ENCODE measurements at regions not wholly inside any gene's neighbourhood (a gene's known extent, or its start where the extent isn't known, plus 50 kb on each side); places are given as distances from the start of the nearest gene placed in this dataset.
"Not testable (repeated sequence)": the region's sequence is repeated elsewhere in the genome, so short reads cannot be mapped to it uniquely, and the experiment has no call there.

- TF ChIP-seq, protein P1, sequence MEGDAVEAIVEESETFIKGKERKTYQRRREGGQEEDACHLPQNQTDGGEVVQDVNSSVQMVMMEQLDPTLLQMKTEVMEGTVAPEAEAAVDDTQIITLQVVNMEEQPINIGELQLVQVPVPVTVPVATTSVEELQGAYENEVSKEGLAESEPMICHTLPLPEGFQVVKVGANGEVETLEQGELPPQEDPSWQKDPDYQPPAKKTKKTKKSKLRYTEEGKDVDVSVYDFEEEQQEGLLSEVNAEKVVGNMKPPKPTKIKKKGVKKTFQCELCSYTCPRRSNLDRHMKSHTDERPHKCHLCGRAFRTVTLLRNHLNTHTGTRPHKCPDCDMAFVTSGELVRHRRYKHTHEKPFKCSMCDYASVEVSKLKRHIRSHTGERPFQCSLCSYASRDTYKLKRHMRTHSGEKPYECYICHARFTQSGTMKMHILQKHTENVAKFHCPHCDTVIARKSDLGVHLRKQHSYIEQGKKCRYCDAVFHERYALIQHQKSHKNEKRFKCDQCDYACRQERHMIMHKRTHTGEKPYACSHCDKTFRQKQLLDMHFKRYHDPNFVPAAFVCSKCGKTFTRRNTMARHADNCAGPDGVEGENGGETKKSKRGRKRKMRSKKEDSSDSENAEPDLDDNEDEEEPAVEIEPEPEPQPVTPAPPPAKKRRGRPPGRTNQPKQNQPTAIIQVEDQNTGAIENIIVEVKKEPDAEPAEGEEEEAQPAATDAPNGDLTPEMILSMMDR (IDR thresholded peaks at IDR 0.05), result no peak
- ATAC-seq (ENCODE audit: low FRiP score), result no peak
- DNase-seq (ENCODE audit: low spot score), result no peak
Observed at GRCh38 chr6:68169922-68170321, 465.2 kb upstream of the ADGRB3 start.

- TF ChIP-seq, protein P1 (IDR thresholded peaks at IDR 0.05), result no peak
- no peak for DNase-seq (ENCODE audit: low spot score)
- ATAC-seq (ENCODE audit: low FRiP score), result no peak
Observed at GRCh38 chr6:68167604-68168003, 467.5 kb upstream of the ADGRB3 start.

DNA sequence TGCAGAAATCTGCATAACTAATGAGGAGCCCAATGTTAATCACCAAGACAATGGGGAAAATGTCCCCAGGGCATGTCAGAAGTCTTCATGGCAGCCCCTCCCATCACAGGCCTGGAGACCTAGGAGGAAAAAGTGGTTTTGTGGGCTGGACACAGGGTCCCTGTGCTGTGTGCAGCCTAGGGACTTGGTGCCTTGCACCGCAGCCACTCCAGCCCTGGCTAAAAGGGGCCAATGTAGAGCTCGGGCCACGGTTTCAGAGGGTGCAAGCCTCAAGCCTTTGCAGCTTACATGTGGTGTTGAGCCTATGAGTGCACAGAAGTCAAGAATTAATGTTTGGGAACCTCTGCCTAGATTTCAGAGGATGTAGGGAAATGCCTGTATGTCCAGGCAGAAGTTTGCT is 474.3 kb upstream of the ADGRB3 start:
- not testable (repeated sequence) for ATAC-seq (ENCODE audit: low FRiP score); DNase-seq (ENCODE audit: low spot score)

DNA sequence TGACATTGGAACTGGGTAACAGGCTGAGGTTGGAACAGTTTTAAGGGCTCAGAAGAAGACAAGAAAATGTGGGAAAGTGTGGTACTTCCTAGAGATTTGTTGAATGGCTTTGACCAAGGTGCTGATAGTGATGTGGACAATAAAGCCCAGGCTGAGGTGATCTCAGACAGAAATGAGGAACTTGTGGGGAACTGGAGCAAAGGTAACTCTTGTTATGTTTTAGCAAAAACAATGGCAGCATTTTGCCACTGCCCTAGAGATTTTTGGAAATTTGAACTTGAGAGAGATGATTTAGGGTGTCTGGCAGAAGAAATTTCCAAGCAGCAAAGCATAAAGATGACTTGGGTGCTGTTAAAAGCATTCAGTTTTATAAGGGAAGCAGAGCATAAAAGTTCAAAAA is 474.7 kb upstream of the ADGRB3 start:
- TF ChIP-seq, protein P1 (IDR thresholded peaks at IDR 0.05), result no peak
- no peak for ATAC-seq (ENCODE audit: low FRiP score)

DNA sequence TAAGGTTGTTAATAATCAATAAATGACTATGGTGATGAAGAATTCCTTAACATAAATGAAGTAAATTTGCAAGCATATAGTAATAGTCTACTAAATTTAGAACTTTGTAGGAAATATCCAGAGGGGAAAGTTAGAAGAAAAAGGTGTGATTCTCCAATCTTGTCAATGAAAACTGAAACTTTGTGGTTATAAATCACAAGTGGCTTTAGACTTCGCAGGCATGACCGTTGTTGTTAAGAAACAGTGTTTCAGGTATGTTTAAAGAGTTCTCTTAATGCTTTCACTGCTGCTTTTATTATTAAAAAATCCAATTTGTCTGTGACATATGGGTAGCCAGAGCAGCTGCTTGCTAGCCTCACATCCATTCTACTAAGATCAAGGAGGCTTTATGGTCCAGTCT is 475.6 kb upstream of the ADGRB3 start:
- ATAC-seq (ENCODE audit: low FRiP score), result no peak
- no peak for DNase-seq (ENCODE audit: low spot score)
- TF ChIP-seq, protein P1 (IDR thresholded peaks at IDR 0.05), result no peak

More for the DNA sequence above, 474.7 kb upstream of the ADGRB3 start:
- DNase-seq (ENCODE audit: low spot score), result no peak

GRCh38 chr6:68158256-68158655 is 476.8 kb upstream of the ADGRB3 start:
- TF ChIP-seq, protein P1 (IDR thresholded peaks at IDR 0.05), result no peak
- ATAC-seq (ENCODE audit: low FRiP score) (no peak), DNase-seq (ENCODE audit: low spot score) (no peak)

- no peak for DNase-seq (ENCODE audit: low spot score)
- TF ChIP-seq, protein P1 (IDR thresholded peaks at IDR 0.05), result no peak
- ATAC-seq (ENCODE audit: low FRiP score), result no peak
Observed at GRCh38 chr6:68144667-68145066, 490.4 kb upstream of the ADGRB3 start.

- TF ChIP-seq, protein P1 (IDR thresholded peaks at IDR 0.05), result no peak
- ATAC-seq (ENCODE audit: low FRiP score), result no peak
- DNase-seq (ENCODE audit: low spot score), result no peak
Observed at GRCh38 chr6:68141190-68141589, 493.9 kb upstream of the ADGRB3 start.
